ENCODE measurements at regions not wholly inside any gene's neighbourhood (a gene's known extent, or its start where the extent isn't known, plus 50 kb on each side); places are given as distances from the start of the nearest gene placed in this dataset.

DNA sequence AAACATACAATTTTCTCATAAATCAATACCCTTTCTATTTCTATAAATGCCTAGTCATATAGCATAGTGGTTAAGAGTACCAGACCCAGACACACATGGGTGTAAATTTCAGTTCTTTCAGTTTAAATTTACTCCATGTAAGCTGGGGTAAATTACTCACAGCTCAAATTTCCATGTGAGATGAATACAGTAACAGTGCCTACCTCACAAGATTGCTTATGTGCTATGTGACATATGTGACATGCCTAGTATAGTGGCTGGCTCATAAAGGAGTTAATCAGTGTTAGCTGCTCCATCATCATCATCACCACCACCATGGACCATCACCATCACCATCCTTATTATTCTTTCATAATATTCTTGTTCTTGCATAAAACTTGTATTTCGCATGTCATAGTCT is 61.6 kb upstream of the CD302 start:
- TF ChIP-seq SP2 (tag by site-specific recombination; IDR thresholded peaks at IDR 0.05): no peak
- TF ChIP-seq, protein P1, sequence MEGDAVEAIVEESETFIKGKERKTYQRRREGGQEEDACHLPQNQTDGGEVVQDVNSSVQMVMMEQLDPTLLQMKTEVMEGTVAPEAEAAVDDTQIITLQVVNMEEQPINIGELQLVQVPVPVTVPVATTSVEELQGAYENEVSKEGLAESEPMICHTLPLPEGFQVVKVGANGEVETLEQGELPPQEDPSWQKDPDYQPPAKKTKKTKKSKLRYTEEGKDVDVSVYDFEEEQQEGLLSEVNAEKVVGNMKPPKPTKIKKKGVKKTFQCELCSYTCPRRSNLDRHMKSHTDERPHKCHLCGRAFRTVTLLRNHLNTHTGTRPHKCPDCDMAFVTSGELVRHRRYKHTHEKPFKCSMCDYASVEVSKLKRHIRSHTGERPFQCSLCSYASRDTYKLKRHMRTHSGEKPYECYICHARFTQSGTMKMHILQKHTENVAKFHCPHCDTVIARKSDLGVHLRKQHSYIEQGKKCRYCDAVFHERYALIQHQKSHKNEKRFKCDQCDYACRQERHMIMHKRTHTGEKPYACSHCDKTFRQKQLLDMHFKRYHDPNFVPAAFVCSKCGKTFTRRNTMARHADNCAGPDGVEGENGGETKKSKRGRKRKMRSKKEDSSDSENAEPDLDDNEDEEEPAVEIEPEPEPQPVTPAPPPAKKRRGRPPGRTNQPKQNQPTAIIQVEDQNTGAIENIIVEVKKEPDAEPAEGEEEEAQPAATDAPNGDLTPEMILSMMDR (tag by site-specific recombination; IDR thresholded peaks at IDR 0.05): no peak
- TF ChIP-seq ZNF561 (tag by site-specific recombination; IDR thresholded peaks at IDR 0.05; ENCODE audit: borderline replicate concordance): no peak
- no peak for TF ChIP-seq ZNF830 (tag by site-specific recombination; IDR thresholded peaks at IDR 0.05; ENCODE audit: low read depth)
- TF ChIP-seq, protein P2, sequence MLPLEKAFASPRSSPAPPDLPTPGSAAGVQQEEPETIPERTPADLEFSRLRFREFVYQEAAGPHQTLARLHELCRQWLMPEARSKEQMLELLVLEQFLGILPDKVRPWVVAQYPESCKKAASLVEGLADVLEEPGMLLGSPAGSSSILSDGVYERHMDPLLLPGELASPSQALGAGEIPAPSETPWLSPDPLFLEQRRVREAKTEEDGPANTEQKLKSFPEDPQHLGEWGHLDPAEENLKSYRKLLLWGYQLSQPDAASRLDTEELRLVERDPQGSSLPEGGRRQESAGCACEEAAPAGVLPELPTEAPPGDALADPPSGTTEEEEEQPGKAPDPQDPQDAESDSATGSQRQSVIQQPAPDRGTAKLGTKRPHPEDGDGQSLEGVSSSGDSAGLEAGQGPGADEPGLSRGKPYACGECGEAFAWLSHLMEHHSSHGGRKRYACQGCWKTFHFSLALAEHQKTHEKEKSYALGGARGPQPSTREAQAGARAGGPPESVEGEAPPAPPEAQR (tag by site-specific recombination; IDR thresholded peaks at IDR 0.05): no peak
- TF ChIP-seq ZNF132 (tag by site-specific recombination; IDR thresholded peaks at IDR 0.05; ENCODE audit: borderline replicate concordance): no peak
- TF ChIP-seq, protein P3, sequence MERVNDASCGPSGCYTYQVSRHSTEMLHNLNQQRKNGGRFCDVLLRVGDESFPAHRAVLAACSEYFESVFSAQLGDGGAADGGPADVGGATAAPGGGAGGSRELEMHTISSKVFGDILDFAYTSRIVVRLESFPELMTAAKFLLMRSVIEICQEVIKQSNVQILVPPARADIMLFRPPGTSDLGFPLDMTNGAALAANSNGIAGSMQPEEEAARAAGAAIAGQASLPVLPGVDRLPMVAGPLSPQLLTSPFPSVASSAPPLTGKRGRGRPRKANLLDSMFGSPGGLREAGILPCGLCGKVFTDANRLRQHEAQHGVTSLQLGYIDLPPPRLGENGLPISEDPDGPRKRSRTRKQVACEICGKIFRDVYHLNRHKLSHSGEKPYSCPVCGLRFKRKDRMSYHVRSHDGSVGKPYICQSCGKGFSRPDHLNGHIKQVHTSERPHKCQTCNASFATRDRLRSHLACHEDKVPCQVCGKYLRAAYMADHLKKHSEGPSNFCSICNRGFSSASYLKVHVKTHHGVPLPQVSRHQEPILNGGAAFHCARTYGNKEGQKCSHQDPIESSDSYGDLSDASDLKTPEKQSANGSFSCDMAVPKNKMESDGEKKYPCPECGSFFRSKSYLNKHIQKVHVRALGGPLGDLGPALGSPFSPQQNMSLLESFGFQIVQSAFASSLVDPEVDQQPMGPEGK (tag by site-specific recombination; IDR thresholded peaks at IDR 0.05): no peak
- no peak for TF ChIP-seq ZNF350 (tag by site-specific recombination; IDR thresholded peaks at IDR 0.05)
- TF ChIP-seq SP7 (tag by site-specific recombination; IDR thresholded peaks at IDR 0.05): no peak
- TF ChIP-seq YY1 (tag by site-specific recombination; IDR thresholded peaks at IDR 0.05): no peak
- TF ChIP-seq, protein P4, sequence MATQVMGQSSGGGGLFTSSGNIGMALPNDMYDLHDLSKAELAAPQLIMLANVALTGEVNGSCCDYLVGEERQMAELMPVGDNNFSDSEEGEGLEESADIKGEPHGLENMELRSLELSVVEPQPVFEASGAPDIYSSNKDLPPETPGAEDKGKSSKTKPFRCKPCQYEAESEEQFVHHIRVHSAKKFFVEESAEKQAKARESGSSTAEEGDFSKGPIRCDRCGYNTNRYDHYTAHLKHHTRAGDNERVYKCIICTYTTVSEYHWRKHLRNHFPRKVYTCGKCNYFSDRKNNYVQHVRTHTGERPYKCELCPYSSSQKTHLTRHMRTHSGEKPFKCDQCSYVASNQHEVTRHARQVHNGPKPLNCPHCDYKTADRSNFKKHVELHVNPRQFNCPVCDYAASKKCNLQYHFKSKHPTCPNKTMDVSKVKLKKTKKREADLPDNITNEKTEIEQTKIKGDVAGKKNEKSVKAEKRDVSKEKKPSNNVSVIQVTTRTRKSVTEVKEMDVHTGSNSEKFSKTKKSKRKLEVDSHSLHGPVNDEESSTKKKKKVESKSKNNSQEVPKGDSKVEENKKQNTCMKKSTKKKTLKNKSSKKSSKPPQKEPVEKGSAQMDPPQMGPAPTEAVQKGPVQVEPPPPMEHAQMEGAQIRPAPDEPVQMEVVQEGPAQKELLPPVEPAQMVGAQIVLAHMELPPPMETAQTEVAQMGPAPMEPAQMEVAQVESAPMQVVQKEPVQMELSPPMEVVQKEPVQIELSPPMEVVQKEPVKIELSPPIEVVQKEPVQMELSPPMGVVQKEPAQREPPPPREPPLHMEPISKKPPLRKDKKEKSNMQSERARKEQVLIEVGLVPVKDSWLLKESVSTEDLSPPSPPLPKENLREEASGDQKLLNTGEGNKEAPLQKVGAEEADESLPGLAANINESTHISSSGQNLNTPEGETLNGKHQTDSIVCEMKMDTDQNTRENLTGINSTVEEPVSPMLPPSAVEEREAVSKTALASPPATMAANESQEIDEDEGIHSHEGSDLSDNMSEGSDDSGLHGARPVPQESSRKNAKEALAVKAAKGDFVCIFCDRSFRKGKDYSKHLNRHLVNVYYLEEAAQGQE (tag by site-specific recombination; IDR thresholded peaks at IDR 0.05): no peak
- TF ChIP-seq ZEB2 (tag by site-specific recombination; IDR thresholded peaks at IDR 0.05): no peak

All from HEK293 (cell line).